CD4-positive, alpha-beta T cell (primary cell): ENCODE measurements at regions not wholly inside any gene's neighbourhood (a gene's known extent, or its start where the extent isn't known, plus 50 kb on each side); places are given as distances from the start of the nearest gene placed in this dataset.

ENCODE experiments used
- ATAC-seq: fragments of 200-7000 bp; cut with Tn5 transposase; one replicate; pipeline ENCODE4 v1.10.0; 2022; ENCODE audit warnings: mild to moderate bottlenecking; ENCODE audit not compliant: poor library complexity
- CTCF ChIA-PET: fragments of 350-600 bp; sonication (Branson Sonifier 250); formaldehyde crosslinking; loops from one replicate; lab custom pipeline; 2021; ENCODE audit warnings: antibody characterized with exemption, inconsistent platforms; lab: Charles Lee
- POLR2A ChIA-PET: fragments of 350-600 bp; sonication (Branson Sonifier 250); formaldehyde crosslinking; loops from one replicate; lab custom pipeline; 2021; ENCODE audit warnings: antibody characterized with exemption, inconsistent platforms; lab: Charles Lee
- DNase-seq, 14 experiments: peaks; one replicate each; pipeline ENCODE4 v3.0.0-alpha.2; 2013 to 2020; ENCODE audit warnings: mixed read lengths in 2 of 14
- H3K27ac ChIP-seq, 2 donors: one replicate each; pipeline versions ENCODE4 v1.5.1 to v1.7.0; 2013; ENCODE audit warnings: low read length in 2 of 2, low read depth in 1 of 2, mild to moderate bottlenecking in 1 of 2
- H3K27me3 ChIP-seq, 2 experiments: 1 replicate in 1 of 2; 2 replicates in 1 of 2; pipeline versions ENCODE4 v1.6.1 to v1.7.0; 2013; ENCODE audit warnings: low read length in 2 of 2, control low read depth in 1 of 2, mild to moderate bottlenecking in 1 of 2, moderate library complexity in 1 of 2; ENCODE audit not compliant: insufficient read depth in 2 of 2, control insufficient read depth in 1 of 2
- H3K36me3 ChIP-seq: one replicate; pipeline ENCODE4 v1.6.1; 2013; ENCODE audit warnings: low read length, control low read depth; ENCODE audit not compliant: insufficient read depth
- H3K4me1 ChIP-seq: one replicate; pipeline ENCODE4 v1.6.1; 2013; ENCODE audit warnings: low read length, control low read depth; ENCODE audit not compliant: insufficient read depth
- H3K4me3 ChIP-seq: one replicate; pipeline ENCODE4 v1.5.1; 2013; ENCODE audit warnings: mild to moderate bottlenecking, low read length, moderate library complexity
- H3K9me3 ChIP-seq, 2 experiments: 1 replicate in 1 of 2; 2 replicates in 1 of 2; pipeline versions ENCODE4 v1.6.1 to v1.7.0; 2013; ENCODE audit warnings: low read length in 2 of 2, mild to moderate bottlenecking in 2 of 2, control low read depth in 1 of 2, moderate library complexity in 1 of 2; ENCODE audit not compliant: control insufficient read depth in 1 of 2, insufficient read depth in 1 of 2
- H3K27ac Mint-ChIP-seq: one replicate; pipeline ENCODE4 v1.8.0; 2020; ENCODE audit warnings: mixed read lengths
- H3K27me3 Mint-ChIP-seq: one replicate; pipeline ENCODE4 v1.8.0; 2021; ENCODE audit warnings: mixed read lengths
- H3K36me3 Mint-ChIP-seq: one replicate; pipeline ENCODE4 v1.8.0; 2021; ENCODE audit warnings: low read depth, mixed read lengths
- H3K4me1 Mint-ChIP-seq: one replicate; pipeline ENCODE4 v1.8.0; 2021; ENCODE audit warnings: low read depth, mixed read lengths
- H3K4me3 Mint-ChIP-seq: one replicate; pipeline ENCODE4 v1.8.0; 2020; ENCODE audit warnings: mild to moderate bottlenecking, mixed read lengths
- H3K9me3 Mint-ChIP-seq: one replicate; pipeline ENCODE4 v1.8.0; 2020; ENCODE audit warnings: mixed read lengths
- intact Hi-C, 2 experiments: fragments of 100-400 bp; cut with DNase I in 1 of 2; cut with micrococcal nuclease in 1 of 2; formaldehyde crosslinking; loops; one replicate each; pipeline versions ENCODE4 v1.15.1 to v1.9.0; 2023 to 2025; cut with DNase I, micrococcal nuclease
- TF ChIP-seq, protein P1 (sequence below): fragments of 200-600 bp; IDR thresholded peaks from one replicate; pipeline ENCODE4 v1.8.0; 2022; ENCODE audit warnings: antibody characterized with exemption, mild to moderate bottlenecking

- Histone ChIP-seq H3K27ac (no peak overlapping the region), H3K4me3 (no peak overlapping the region), H3K27me3 (no peaks in the 10 kb centered on the region), H3K36me3 (no peaks in the 10 kb centered on the region), H3K4me1 (no peaks in the 10 kb centered on the region), H3K9me3 (peaks cover 0 to 10% of the 10 kb centered on the region in 2 experiments)
- POLR2A ChIA-PET, result no interaction called here
- H3K4me3 Mint-ChIP-seq, result no peak overlapping the region
- no peak for DNase-seq
- TF ChIP-seq, protein P1, sequence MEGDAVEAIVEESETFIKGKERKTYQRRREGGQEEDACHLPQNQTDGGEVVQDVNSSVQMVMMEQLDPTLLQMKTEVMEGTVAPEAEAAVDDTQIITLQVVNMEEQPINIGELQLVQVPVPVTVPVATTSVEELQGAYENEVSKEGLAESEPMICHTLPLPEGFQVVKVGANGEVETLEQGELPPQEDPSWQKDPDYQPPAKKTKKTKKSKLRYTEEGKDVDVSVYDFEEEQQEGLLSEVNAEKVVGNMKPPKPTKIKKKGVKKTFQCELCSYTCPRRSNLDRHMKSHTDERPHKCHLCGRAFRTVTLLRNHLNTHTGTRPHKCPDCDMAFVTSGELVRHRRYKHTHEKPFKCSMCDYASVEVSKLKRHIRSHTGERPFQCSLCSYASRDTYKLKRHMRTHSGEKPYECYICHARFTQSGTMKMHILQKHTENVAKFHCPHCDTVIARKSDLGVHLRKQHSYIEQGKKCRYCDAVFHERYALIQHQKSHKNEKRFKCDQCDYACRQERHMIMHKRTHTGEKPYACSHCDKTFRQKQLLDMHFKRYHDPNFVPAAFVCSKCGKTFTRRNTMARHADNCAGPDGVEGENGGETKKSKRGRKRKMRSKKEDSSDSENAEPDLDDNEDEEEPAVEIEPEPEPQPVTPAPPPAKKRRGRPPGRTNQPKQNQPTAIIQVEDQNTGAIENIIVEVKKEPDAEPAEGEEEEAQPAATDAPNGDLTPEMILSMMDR, result no peak
- no peak for ATAC-seq
- H3K27me3 Mint-ChIP-seq, result no peaks in the 10 kb centered on the region
- H3K4me1 Mint-ChIP-seq, result no peaks in the 10 kb centered on the region
- no peaks in the 10 kb centered on the region for H3K36me3 Mint-ChIP-seq
- no peak overlapping the region for H3K27ac Mint-ChIP-seq
- CTCF ChIA-PET, result interaction anchor here (1.5 kb wide), 1 partner anchor 11 kb away, joined by 3 read pairs; no protein-coding TSS in a partner anchor
- H3K9me3 Mint-ChIP-seq, result no peaks in the 10 kb centered on the region
- intact Hi-C loops, result no loop called here
These were observed 203.4 kb upstream of the PIK3C3 start for GRCh38 chr18:41751652-41752051.

DNA sequence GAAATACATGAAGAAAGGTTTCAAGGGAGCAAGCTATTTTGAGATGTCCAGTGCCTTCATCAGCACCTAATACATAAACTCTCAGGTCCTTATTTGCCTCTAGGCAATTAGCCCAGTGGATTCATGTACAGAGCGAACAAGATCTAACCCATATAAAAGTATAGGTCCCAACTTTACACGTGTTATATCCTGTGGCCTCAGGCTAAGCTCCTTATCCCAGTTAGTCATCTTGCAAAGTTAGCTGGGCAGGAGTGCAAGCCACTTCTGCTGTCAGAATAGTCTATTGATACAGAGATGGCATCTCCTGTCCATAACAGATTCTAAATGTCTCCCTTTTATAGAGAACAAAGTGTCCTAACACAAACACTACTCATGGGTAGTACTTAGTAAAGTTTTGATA lies 203.9 kb upstream of the PIK3C3 start:
- no peaks in the 10 kb centered on the region for H3K9me3 Mint-ChIP-seq
- no peak overlapping the region for H3K4me3 ChIP-seq
- TF ChIP-seq, protein P1, result no peak
- no peaks in the 10 kb centered on the region for H3K36me3 Mint-ChIP-seq
- no peak for ATAC-seq
- H3K27me3 Mint-ChIP-seq, result no peaks in the 10 kb centered on the region
- peaks cover 0 to 10% of the 10 kb centered on the region in 2 experiments for H3K9me3 ChIP-seq
- no peaks in the 10 kb centered on the region for H3K36me3 ChIP-seq
- ChIA-PET POLR2A (no interaction called here), CTCF (interaction anchor here (1.5 kb wide), 1 partner anchor 12 kb away, joined by 3 read pairs; no protein-coding TSS in a partner anchor)
- no peak overlapping the region for H3K27ac Mint-ChIP-seq
- intact Hi-C loops, result no loop called here
- no peaks in the 10 kb centered on the region for H3K27me3 ChIP-seq
- H3K27ac ChIP-seq, result no peak overlapping the region
- H3K4me1 ChIP-seq, result no peaks in the 10 kb centered on the region
- H3K4me1 Mint-ChIP-seq, result no peaks in the 10 kb centered on the region
- no peak overlapping the region for H3K4me3 Mint-ChIP-seq
- no peak for DNase-seq

GRCh38 chr18:41747723-41748242 lies 207.3 kb upstream of the PIK3C3 start:
- Mint-ChIP-seq H3K9me3 (no peaks in the 10 kb centered on the region), H3K27ac (no peak overlapping the region), H3K27me3 (no peaks in the 10 kb centered on the region), H3K36me3 (no peaks in the 10 kb centered on the region), H3K4me1 (no peaks in the 10 kb centered on the region), H3K4me3 (no peak overlapping the region)
- DNase-seq (no peak), ATAC-seq (no peak)
- POLR2A ChIA-PET, result no interaction called here
- Histone ChIP-seq H3K36me3 (no peaks in the 10 kb centered on the region), H3K4me1 (no peaks in the 10 kb centered on the region), H3K27ac (no peak overlapping the region), H3K27me3 (no peaks in the 10 kb centered on the region), H3K9me3 (no peaks in the 10 kb centered on the region), H3K4me3 (no peak overlapping the region)
- TF ChIP-seq, protein P1, result no peak
- CTCF ChIA-PET, result no interaction called here
- intact Hi-C loops, result no loop called here
